ENCODE measurements at regions not wholly inside any gene's neighbourhood (a gene's known extent, or its start where the extent isn't known, plus 50 kb on each side); places are given as distances from the start of the nearest gene placed in this dataset.

GRCh38 chr20:6228302-6228843, 105.5 kb upstream of the FERMT1 start:
- H3K4me3 ChIP-seq (ENCODE audit: severe bottlenecking): no peak overlapping the region
- DNase-seq (ENCODE audit: low spot score) (no peak), ATAC-seq (ENCODE audit: low read depth) (no peak)
- no peak overlapping the region for H3K27ac ChIP-seq (ENCODE audit: poor library complexity, severe bottlenecking)
- no peaks in the 10 kb centered on the region for H3K36me3 ChIP-seq (ENCODE audit: low read depth)
- H3K4me1 ChIP-seq (ENCODE audit: insufficient read depth, poor library complexity, severe bottlenecking): no peaks in the 10 kb centered on the region
- TF ChIP-seq CTCF (IDR thresholded peaks at IDR 0.05; ENCODE audit: poor library complexity, severe bottlenecking): no peak
- H3K9me3 ChIP-seq (ENCODE audit: severe bottlenecking): peaks cover 3% of the 10 kb centered on the region
- peaks cover 4% of the 10 kb centered on the region for H3K27me3 ChIP-seq (ENCODE audit: insufficient read depth, poor library complexity, severe bottlenecking)

GRCh38 chr20:6213311-6213710, 90.5 kb upstream of the FERMT1 start:
- DNase-seq (ENCODE audit: low spot score) (no peak), ATAC-seq (ENCODE audit: low read depth) (no peak)
- no peaks in the 10 kb centered on the region for H3K27me3 ChIP-seq (ENCODE audit: insufficient read depth, poor library complexity, severe bottlenecking)
- no peak overlapping the region for H3K27ac ChIP-seq (ENCODE audit: poor library complexity, severe bottlenecking)
- no peak overlapping the region for H3K4me3 ChIP-seq (ENCODE audit: severe bottlenecking)
- no peaks in the 10 kb centered on the region for H3K36me3 ChIP-seq (ENCODE audit: low read depth)
- no peak for TF ChIP-seq CTCF (IDR thresholded peaks at IDR 0.05; ENCODE audit: poor library complexity, severe bottlenecking)
- no peaks in the 10 kb centered on the region for H3K4me1 ChIP-seq (ENCODE audit: insufficient read depth, poor library complexity, severe bottlenecking)
- no peaks in the 10 kb centered on the region for H3K9me3 ChIP-seq (ENCODE audit: severe bottlenecking)

DNA sequence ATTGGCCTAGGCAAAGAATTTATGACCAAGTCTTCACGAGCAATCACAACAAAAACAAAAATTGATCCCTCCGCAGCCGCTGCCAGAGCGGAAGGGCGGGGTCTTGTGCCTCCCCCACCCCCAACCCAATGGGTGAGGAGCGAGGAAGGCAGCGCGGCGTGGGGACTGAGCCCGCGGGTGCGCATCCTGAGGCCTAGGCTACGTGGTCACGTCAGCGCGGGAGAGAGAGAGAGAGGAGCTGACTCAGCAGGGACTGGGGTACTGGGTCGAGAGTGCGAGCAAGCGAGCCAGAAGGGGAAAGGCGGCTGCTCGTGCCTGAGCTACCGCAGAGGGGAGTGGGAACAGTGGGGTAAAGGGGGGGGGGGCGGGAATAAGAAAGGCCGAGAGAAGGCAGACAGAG, 90.1 kb upstream of the FERMT1 start:
- Histone ChIP-seq H3K27ac (ENCODE audit: poor library complexity, severe bottlenecking) (no peak overlapping the region), H3K27me3 (ENCODE audit: insufficient read depth, poor library complexity, severe bottlenecking) (no peaks in the 10 kb centered on the region), H3K9me3 (ENCODE audit: severe bottlenecking) (no peaks in the 10 kb centered on the region), H3K4me1 (ENCODE audit: insufficient read depth, poor library complexity, severe bottlenecking) (no peaks in the 10 kb centered on the region), H3K36me3 (ENCODE audit: low read depth) (no peaks in the 10 kb centered on the region), H3K4me3 (ENCODE audit: severe bottlenecking) (no peak overlapping the region)
- ATAC-seq (ENCODE audit: low read depth): no peak
- no peak for TF ChIP-seq CTCF (IDR thresholded peaks at IDR 0.05; ENCODE audit: poor library complexity, severe bottlenecking)
- DNase-seq (ENCODE audit: low spot score): no peak

GRCh38 chr20:6209093-6209492, 86.3 kb upstream of the FERMT1 start:
- H3K36me3 ChIP-seq (ENCODE audit: low read depth): no peaks in the 10 kb centered on the region
- no peaks in the 10 kb centered on the region for H3K27me3 ChIP-seq (ENCODE audit: insufficient read depth, poor library complexity, severe bottlenecking)
- no peak overlapping the region for H3K27ac ChIP-seq (ENCODE audit: poor library complexity, severe bottlenecking)
- H3K4me1 ChIP-seq (ENCODE audit: insufficient read depth, poor library complexity, severe bottlenecking): no peaks in the 10 kb centered on the region
- H3K4me3 ChIP-seq (ENCODE audit: severe bottlenecking): no peak overlapping the region
- no peak for TF ChIP-seq CTCF (IDR thresholded peaks at IDR 0.05; ENCODE audit: poor library complexity, severe bottlenecking)
- DNase-seq (ENCODE audit: low spot score) (no peak), ATAC-seq (ENCODE audit: low read depth) (no peak)
- peaks cover 2% of the 10 kb centered on the region for H3K9me3 ChIP-seq (ENCODE audit: severe bottlenecking)

DNA sequence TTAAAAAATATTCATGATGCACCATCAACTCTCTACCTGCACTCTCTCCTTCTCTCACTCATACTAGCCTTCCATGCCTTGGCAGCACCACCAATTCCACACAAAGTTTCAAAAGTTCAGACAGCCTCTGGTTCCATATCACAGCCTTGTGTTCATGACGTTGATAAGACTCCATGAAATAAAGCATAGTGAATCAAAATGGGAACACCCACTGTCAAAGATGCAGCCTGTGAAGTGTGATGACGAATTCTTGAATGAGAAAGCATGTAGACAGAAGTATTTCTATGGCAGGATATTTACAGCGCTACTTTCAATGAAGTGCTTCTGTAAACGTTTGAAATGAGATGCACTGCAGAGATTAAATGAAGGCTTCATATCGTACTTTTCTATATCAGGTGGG, 77.3 kb upstream of the FERMT1 start:
- Histone ChIP-seq H3K27me3 (ENCODE audit: insufficient read depth, poor library complexity, severe bottlenecking) (no peaks in the 10 kb centered on the region), H3K9me3 (ENCODE audit: severe bottlenecking) (peaks cover under 1% of the 10 kb centered on the region), H3K27ac (ENCODE audit: poor library complexity, severe bottlenecking) (no peak overlapping the region), H3K4me3 (ENCODE audit: severe bottlenecking) (no peak overlapping the region), H3K4me1 (ENCODE audit: insufficient read depth, poor library complexity, severe bottlenecking) (no peaks in the 10 kb centered on the region), H3K36me3 (ENCODE audit: low read depth) (no peaks in the 10 kb centered on the region)
- no peak for TF ChIP-seq CTCF (IDR thresholded peaks at IDR 0.05; ENCODE audit: poor library complexity, severe bottlenecking)
- ATAC-seq (ENCODE audit: low read depth): no peak
- DNase-seq (ENCODE audit: low spot score): no peak

Data from RWPE2 (cell line).